ENCODE measurements at regions not wholly inside any gene's neighbourhood (a gene's known extent, or its start where the extent isn't known, plus 50 kb on each side); places are given as distances from the start of the nearest gene placed in this dataset.

DNA sequence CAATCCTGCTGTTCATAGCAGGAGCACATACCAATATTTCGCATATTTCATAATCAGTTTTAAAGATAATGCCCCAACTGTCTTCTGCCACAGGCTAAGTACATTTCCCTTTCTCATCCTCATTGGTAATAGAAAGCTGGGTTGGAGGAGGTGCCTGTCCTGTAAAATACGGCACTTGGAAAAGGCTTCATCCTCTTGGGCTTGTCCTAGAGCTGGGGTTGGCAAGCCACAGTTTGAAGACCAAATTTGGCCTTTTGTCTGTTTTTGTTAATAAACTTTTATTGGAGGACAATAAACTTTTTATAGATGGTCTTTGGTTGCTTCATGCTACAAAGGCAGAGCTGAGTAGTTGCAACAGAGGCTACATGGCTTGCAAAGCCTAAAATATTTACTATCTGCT is 997.8 kb upstream of the CDH18 start:
- TF ChIP-seq, protein P1, sequence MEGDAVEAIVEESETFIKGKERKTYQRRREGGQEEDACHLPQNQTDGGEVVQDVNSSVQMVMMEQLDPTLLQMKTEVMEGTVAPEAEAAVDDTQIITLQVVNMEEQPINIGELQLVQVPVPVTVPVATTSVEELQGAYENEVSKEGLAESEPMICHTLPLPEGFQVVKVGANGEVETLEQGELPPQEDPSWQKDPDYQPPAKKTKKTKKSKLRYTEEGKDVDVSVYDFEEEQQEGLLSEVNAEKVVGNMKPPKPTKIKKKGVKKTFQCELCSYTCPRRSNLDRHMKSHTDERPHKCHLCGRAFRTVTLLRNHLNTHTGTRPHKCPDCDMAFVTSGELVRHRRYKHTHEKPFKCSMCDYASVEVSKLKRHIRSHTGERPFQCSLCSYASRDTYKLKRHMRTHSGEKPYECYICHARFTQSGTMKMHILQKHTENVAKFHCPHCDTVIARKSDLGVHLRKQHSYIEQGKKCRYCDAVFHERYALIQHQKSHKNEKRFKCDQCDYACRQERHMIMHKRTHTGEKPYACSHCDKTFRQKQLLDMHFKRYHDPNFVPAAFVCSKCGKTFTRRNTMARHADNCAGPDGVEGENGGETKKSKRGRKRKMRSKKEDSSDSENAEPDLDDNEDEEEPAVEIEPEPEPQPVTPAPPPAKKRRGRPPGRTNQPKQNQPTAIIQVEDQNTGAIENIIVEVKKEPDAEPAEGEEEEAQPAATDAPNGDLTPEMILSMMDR (IDR thresholded peaks at IDR 0.05): no peak

DNA sequence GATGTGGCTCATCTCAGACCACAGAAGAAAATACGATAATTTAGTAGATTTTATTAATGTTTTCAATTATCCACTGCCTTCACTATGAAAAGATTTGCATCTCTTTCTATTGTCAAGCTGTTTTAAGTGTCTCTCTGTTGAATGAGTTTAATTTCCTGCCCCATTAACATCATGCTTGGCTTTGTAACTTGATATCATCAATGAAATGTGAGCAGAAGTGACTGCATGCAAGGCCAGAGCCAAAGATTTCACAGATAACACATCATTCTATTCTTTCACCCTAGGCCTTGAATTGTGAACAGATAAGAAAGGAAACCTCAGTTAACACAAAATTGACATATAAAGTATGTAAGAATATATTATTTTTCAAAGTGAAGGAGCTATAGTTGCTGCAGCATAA is 986.4 kb upstream of the CDH18 start:
- no peak overlapping the region for H3K27ac ChIP-seq
- H3K9me3 ChIP-seq: no peaks in the 10 kb centered on the region
- no peaks in the 10 kb centered on the region for H3K36me3 ChIP-seq
- H3K4me1 ChIP-seq (ENCODE audit: control insufficient read depth in 1 of 2, insufficient read depth in 1 of 2, low read depth in 1 of 2, low read length in 1 of 2): no peaks in the 10 kb centered on the region
- no peaks in the 10 kb centered on the region for H3K27me3 ChIP-seq
- TF ChIP-seq, protein P1 (IDR thresholded peaks at IDR 0.05): no peak
- no peak overlapping the region for H3K4me3 ChIP-seq (ENCODE audit: low read depth in 1 of 2, low read length in 1 of 2)

More for the DNA sequence above, 997.8 kb upstream of the CDH18 start:
- Histone ChIP-seq H3K27ac (no peak overlapping the region), H3K36me3 (no peaks in the 10 kb centered on the region), H3K4me3 (ENCODE audit: low read depth in 1 of 2, low read length in 1 of 2) (no peak overlapping the region), H3K27me3 (no peaks in the 10 kb centered on the region), H3K4me1 (ENCODE audit: control insufficient read depth in 1 of 2, insufficient read depth in 1 of 2, low read depth in 1 of 2, low read length in 1 of 2) (no peaks in the 10 kb centered on the region), H3K9me3 (no peaks in the 10 kb centered on the region)

DNA sequence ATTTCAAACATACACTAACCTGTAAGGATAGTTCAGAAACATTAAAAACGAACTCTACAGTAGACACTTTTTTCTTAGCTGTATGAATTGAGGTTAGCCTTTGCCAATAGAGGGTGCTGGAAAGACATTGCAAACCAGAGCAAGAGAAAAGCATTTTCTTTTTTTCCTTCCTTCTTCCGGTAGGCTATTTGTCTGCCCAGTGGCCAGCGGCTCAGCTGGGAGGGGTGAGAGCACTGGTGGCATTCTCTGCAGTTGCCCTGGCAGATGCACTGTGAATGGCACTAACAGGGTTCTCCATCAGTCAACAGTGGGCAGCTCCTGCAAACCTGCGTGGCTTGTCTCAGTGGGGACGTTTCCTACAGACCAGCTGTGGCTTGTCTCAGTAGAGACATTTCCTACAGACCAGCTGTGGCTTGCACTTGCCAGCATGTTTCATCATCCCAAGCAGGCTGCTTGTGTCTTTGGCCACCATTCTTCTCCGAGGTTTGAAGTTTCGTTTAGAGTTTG is 984.5 kb upstream of the CDH18 start:
- TF ChIP-seq, protein P1 (IDR thresholded peaks at IDR 0.05): no peak
- H3K27ac ChIP-seq: no peak overlapping the region
- H3K4me3 ChIP-seq (ENCODE audit: low read depth in 1 of 2, low read length in 1 of 2): no peak overlapping the region
- H3K4me1 ChIP-seq (ENCODE audit: control insufficient read depth in 1 of 2, insufficient read depth in 1 of 2, low read depth in 1 of 2, low read length in 1 of 2): no peaks in the 10 kb centered on the region
- H3K36me3 ChIP-seq: no peaks in the 10 kb centered on the region
- no peaks in the 10 kb centered on the region for H3K9me3 ChIP-seq
- H3K27me3 ChIP-seq: no peaks in the 10 kb centered on the region

DNA sequence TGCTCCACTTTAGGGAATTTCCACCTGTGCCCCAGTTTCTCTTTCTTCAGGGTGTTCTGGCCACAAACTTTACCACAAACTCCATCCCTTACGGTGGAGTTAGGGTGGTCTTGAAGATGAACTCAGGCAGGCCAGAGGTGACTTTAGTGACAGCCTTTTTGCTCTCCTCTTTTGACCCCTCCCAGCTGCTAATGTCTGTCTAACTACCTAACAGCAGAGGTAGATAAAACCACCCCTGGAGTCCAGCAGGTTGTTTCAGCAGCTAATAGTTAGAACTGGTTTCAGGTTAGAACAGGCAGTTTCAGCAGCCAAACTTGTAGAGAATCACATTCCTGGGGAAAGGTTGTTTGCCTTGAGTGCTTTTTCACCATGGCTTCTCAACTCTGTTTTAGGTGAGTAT is 971.3 kb upstream of the CDH18 start:
- H3K9me3 ChIP-seq: no peaks in the 10 kb centered on the region
- H3K4me1 ChIP-seq (ENCODE audit: control insufficient read depth in 1 of 2, insufficient read depth in 1 of 2, low read depth in 1 of 2, low read length in 1 of 2): no peaks in the 10 kb centered on the region
- H3K27ac ChIP-seq: no peak overlapping the region
- TF ChIP-seq, protein P1 (IDR thresholded peaks at IDR 0.05): no peak
- no peak overlapping the region for H3K4me3 ChIP-seq (ENCODE audit: low read depth in 1 of 2, low read length in 1 of 2)
- H3K27me3 ChIP-seq: no peaks in the 10 kb centered on the region
- H3K36me3 ChIP-seq: no peaks in the 10 kb centered on the region

DNA sequence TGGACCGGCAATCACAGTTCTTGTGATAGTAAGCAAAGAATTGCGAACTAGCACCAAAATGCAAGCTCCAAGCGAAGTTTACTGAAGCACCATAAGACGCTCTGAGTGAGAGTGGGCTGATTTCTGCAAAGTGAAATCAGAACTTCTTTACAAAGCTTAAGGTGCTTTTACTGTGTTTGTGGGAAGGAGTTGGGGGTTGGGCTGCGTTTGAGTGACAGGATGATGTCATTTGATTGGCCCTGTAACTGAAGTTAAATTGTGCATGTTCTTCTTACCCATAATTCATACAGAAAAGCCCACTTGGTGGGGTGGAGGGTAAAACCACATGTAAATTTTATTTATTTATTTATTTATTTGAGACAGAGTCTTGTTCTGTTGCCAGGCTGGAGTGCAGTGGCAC is 970.6 kb upstream of the CDH18 start:
- Histone ChIP-seq H3K4me1 (ENCODE audit: control insufficient read depth in 1 of 2, insufficient read depth in 1 of 2, low read depth in 1 of 2, low read length in 1 of 2) (no peaks in the 10 kb centered on the region), H3K27me3 (no peaks in the 10 kb centered on the region), H3K9me3 (no peaks in the 10 kb centered on the region), H3K36me3 (no peaks in the 10 kb centered on the region), H3K4me3 (ENCODE audit: low read depth in 1 of 2, low read length in 1 of 2) (no peak overlapping the region), H3K27ac (no peak overlapping the region)
- TF ChIP-seq, protein P1 (IDR thresholded peaks at IDR 0.05): no peak

DNA sequence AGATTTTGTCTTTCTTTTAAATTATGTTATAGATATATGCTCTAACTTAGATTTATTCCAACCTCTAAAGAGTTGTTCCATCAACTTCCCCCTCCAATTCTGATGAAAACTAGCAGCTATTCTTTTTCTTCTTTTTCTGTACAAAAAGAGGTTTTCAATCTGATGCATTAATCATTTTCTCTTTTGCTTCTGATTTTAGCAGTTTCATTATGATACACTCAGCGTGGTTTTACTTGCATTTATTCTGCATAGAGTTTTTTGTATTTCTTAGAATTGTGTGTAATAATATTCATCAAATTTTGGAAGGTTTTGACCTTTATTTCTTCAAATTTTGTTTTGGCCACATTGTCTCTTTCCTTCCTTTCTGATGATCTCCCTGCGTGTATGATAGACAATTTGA is 968.1 kb upstream of the CDH18 start:
- H3K36me3 ChIP-seq: no peaks in the 10 kb centered on the region
- H3K4me3 ChIP-seq (ENCODE audit: low read depth in 1 of 2, low read length in 1 of 2): no peak overlapping the region
- no peak overlapping the region for H3K27ac ChIP-seq
- H3K9me3 ChIP-seq: no peaks in the 10 kb centered on the region
- TF ChIP-seq, protein P1 (IDR thresholded peaks at IDR 0.05): no peak
- no peaks in the 10 kb centered on the region for H3K27me3 ChIP-seq
- no peaks in the 10 kb centered on the region for H3K4me1 ChIP-seq (ENCODE audit: control insufficient read depth in 1 of 2, insufficient read depth in 1 of 2, low read depth in 1 of 2, low read length in 1 of 2)
